HCT116 (cell line): ENCODE measurements at regions not wholly inside any gene's neighbourhood (a gene's known extent, or its start where the extent isn't known, plus 50 kb on each side); places are given as distances from the start of the nearest gene placed in this dataset.

Experiments used
- EGR1 ChIP-seq: IDR thresholded peaks from 2 replicates; pipeline ENCODE4 v1.6.1; 2012; ENCODE audit warnings: low read depth
- EZH2 ChIP-seq: fragments of 200-600 bp; sonication (generic); IDR thresholded peaks from 2 replicates; pipeline ENCODE4 v1.6.1; 2017; ENCODE audit warnings: antibody characterized with exemption, mixed run types
- POLR2A ChIP-seq: IDR thresholded peaks from 2 replicates; pipeline ENCODE4 v1.7.0; 2011; ENCODE audit warnings: borderline replicate concordance; ENCODE audit not compliant: insufficient read depth, insufficient read length; ENCODE audit errors: extremely low read depth
- POLR2AphosphoS5 ChIP-seq: IDR thresholded peaks from 2 replicates; pipeline ENCODE4 v1.6.1; 2011; ENCODE audit warnings: mild to moderate bottlenecking, low read depth, low read length, moderate library complexity
- ZNF274 ChIP-seq: fragments of 200-500 bp; sonication (Bioruptor generic); IDR thresholded peaks from 2 replicates; pipeline ENCODE4 v1.6.1; 2014; ENCODE audit warnings: mild to moderate bottlenecking, low read depth, low read length, inconsistent platforms
- TF ChIP-seq, protein P1 (sequence below), 3 experiments: fragments of 200-600 bp in 1 of 3; sonication (generic) in 1 of 3; IDR thresholded peaks in 2 of 3; conservative IDR thresholded peaks in 1 of 3; 2 replicates each; pipeline ENCODE4 v1.5.1; 2012 to 2017; ENCODE audit warnings: low read depth in 2 of 3, low read length in 2 of 3, antibody characterized with exemption in 1 of 3, borderline replicate concordance in 1 of 3, control low read depth in 1 of 3, mild to moderate bottlenecking in 1 of 3, mixed read lengths in 1 of 3, mixed run types in 1 of 3, moderate library complexity in 1 of 3; ENCODE audit not compliant: insufficient read depth in 1 of 3
- TF ChIP-seq, protein P2 (sequence below): IDR thresholded peaks from 2 replicates; pipeline ENCODE4 v1.6.1; 2012; ENCODE audit warnings: low read depth

DNA sequence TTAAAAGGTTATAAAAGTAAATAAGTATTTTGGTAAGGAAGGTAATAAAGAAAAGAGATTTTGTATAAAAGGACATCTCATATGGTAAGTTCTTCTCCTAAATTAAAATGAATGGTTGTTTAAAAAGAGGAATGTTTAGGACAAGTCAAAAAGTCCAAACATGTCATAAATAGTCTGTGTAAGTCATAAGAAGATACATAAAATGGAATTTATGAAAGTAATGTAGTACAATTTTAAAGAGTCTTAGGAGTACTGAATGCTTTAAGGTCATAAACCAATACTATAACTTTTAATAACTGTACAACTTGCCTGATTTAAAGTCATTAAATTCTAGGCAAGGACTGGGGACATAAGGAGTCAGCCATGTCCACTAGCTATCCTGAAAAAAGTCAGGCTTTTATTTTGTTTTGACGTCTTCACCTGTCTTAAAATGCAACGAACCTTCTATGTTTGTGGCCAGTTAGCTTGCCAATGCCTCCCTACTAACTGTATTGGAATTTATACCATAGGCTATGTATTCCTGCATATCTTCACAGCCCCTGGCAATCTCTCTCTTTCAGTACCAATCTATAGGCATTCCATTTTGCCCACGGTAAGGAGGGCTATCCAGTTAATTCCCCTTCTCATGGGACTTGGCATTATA, 312.3 kb upstream of the LRRTM4 start:
- TF ChIP-seq, protein P1, sequence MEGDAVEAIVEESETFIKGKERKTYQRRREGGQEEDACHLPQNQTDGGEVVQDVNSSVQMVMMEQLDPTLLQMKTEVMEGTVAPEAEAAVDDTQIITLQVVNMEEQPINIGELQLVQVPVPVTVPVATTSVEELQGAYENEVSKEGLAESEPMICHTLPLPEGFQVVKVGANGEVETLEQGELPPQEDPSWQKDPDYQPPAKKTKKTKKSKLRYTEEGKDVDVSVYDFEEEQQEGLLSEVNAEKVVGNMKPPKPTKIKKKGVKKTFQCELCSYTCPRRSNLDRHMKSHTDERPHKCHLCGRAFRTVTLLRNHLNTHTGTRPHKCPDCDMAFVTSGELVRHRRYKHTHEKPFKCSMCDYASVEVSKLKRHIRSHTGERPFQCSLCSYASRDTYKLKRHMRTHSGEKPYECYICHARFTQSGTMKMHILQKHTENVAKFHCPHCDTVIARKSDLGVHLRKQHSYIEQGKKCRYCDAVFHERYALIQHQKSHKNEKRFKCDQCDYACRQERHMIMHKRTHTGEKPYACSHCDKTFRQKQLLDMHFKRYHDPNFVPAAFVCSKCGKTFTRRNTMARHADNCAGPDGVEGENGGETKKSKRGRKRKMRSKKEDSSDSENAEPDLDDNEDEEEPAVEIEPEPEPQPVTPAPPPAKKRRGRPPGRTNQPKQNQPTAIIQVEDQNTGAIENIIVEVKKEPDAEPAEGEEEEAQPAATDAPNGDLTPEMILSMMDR (IDR thresholded peaks at IDR 0.05 in 2 of 3, conservative IDR thresholded peaks at IDR 0.05 in 1 of 3; ENCODE audit: borderline replicate concordance in 1 of 3, insufficient read depth in 1 of 3, low read depth in 2 of 3, low read length in 2 of 3), result no peak
- TF ChIP-seq EGR1 (no peak), POLR2AphosphoS5 (no peak), EZH2 (no peak), ZNF274 (no peak), POLR2A (no peak)
- TF ChIP-seq, protein P2, sequence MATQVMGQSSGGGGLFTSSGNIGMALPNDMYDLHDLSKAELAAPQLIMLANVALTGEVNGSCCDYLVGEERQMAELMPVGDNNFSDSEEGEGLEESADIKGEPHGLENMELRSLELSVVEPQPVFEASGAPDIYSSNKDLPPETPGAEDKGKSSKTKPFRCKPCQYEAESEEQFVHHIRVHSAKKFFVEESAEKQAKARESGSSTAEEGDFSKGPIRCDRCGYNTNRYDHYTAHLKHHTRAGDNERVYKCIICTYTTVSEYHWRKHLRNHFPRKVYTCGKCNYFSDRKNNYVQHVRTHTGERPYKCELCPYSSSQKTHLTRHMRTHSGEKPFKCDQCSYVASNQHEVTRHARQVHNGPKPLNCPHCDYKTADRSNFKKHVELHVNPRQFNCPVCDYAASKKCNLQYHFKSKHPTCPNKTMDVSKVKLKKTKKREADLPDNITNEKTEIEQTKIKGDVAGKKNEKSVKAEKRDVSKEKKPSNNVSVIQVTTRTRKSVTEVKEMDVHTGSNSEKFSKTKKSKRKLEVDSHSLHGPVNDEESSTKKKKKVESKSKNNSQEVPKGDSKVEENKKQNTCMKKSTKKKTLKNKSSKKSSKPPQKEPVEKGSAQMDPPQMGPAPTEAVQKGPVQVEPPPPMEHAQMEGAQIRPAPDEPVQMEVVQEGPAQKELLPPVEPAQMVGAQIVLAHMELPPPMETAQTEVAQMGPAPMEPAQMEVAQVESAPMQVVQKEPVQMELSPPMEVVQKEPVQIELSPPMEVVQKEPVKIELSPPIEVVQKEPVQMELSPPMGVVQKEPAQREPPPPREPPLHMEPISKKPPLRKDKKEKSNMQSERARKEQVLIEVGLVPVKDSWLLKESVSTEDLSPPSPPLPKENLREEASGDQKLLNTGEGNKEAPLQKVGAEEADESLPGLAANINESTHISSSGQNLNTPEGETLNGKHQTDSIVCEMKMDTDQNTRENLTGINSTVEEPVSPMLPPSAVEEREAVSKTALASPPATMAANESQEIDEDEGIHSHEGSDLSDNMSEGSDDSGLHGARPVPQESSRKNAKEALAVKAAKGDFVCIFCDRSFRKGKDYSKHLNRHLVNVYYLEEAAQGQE, result no peak
